ENCODE measurements at regions not wholly inside any gene's neighbourhood (a gene's known extent, or its start where the extent isn't known, plus 50 kb on each side); places are given as distances from the start of the nearest gene placed in this dataset.
"Not testable (repeated sequence)": the region's sequence is repeated elsewhere in the genome, so short reads cannot be mapped to it uniquely, and the experiment has no call there.

DNA sequence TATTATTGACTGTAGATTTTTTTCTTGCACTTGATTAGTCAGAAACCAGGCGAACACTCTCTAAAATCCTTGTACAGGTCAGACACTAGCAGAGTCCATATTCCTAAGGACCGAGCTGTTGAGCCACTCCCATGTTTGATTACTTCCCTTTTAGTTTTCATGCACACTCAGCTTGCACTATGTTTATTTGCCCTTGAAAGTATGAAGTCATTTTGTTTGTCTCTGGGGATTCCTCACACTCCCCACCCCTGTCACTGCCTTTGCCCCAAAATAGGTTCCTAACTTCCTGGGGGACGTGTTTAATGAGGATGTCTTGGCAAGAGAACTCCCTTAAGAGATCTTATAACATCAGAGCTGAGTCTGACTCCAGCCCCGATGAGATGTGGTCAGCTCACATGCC is 182.1 kb downstream of the EVX1 start:
- POLR2A ChIA-PET = no interaction called here
- no peaks in the 10 kb centered on the region for H3K9me3 Mint-ChIP-seq
- no peak for ATAC-seq
- no peaks in the 10 kb centered on the region for H3K36me3 Mint-ChIP-seq
- DNase-seq = no peak
- H3K27me3 Mint-ChIP-seq = peaks cover 1 to 16% (median 15%) of the 10 kb centered on the region in 5 donors
- H3K4me1 Mint-ChIP-seq = no peaks in the 10 kb centered on the region
- H3K4me3 Mint-ChIP-seq = no peak overlapping the region
- H3K27ac Mint-ChIP-seq = no peak overlapping the region

DNA sequence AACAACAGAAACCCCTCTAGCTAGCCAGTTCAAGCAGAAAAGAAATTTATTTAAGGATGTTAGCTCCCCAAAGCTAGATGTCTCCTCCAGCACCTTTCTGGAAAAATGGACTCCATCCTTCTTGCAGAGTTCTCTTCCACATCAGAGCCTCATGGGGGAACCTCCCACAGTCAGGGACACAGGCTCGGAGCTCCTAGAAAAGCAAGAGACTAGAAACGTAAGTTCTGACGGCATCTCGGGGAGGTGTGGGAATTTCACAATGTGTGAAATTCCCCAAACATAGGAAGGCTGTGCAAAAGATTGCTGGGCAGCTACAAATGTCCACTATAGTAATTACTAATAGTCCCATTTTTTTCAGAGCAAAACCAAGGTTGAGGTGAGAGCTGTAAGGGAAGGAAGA is 184.8 kb downstream of the EVX1 start:
- Mint-ChIP-seq H3K27me3 (peaks cover 7 to 30% (median 19%) of the 10 kb centered on the region in 5 donors), H3K9me3 (no peaks in the 10 kb centered on the region), H3K27ac (no peak overlapping the region), H3K4me3 (no peak overlapping the region), H3K4me1 (no peaks in the 10 kb centered on the region), H3K36me3 (no peaks in the 10 kb centered on the region)
- POLR2A ChIA-PET = no interaction called here
- DNase-seq = no peak
- no peak for ATAC-seq

DNA sequence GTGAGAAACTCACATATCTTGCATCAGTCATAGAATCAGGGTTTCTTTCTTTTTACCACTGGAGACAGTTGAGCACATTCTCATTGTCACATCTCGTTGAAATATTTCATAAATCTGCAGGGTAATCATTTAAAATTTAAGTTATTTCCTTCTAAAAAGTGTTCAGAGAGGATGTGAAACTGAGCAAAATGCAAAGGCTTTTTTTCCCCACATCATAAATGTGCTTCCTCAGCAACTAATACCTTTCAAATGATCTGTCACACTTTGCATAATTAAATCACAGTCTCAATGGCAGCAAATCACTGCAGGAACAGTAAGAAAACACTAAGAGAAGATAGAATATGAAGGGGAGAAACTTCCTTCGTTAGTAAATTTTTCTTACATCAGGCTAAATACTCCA is 187.5 kb downstream of the EVX1 start:
- POLR2A ChIA-PET = no interaction called here
- DNase-seq = no peak
- Mint-ChIP-seq H3K4me1 (no peaks in the 10 kb centered on the region), H3K27me3 (peaks cover 6 to 29% (median 14%) of the 10 kb centered on the region in 5 donors), H3K9me3 (no peaks in the 10 kb centered on the region), H3K4me3 (no peak overlapping the region), H3K36me3 (no peaks in the 10 kb centered on the region), H3K27ac (no peak overlapping the region)
- ATAC-seq = no peak

DNA sequence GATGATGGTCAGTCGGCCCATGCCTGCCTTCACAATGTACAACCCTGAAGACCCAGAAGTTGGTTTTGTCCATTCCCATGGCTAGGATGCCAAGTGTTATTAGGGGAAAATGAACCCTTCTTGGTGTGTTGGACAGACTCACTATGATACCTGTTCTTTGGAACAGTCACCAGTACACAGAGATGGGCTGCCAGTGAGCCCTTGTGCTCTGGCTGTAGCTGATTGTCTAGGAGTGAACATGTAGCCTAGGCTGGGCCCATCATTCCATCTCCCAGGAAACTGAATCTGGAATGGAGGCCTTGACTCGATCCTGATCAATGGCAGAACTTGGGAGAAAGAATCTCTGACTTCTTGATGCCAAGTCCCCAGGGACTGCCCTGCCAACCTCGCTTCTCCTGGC is 188.9 kb downstream of the EVX1 start:
- ATAC-seq (no peak), DNase-seq (no peak)
- H3K4me1 Mint-ChIP-seq = no peaks in the 10 kb centered on the region
- peaks cover 11 to 19% (median 11%) of the 10 kb centered on the region in 5 donors for H3K27me3 Mint-ChIP-seq
- H3K9me3 Mint-ChIP-seq = no peaks in the 10 kb centered on the region
- H3K27ac Mint-ChIP-seq = no peak overlapping the region
- H3K4me3 Mint-ChIP-seq = no peak overlapping the region
- POLR2A ChIA-PET = no interaction called here
- H3K36me3 Mint-ChIP-seq = no peaks in the 10 kb centered on the region

DNA sequence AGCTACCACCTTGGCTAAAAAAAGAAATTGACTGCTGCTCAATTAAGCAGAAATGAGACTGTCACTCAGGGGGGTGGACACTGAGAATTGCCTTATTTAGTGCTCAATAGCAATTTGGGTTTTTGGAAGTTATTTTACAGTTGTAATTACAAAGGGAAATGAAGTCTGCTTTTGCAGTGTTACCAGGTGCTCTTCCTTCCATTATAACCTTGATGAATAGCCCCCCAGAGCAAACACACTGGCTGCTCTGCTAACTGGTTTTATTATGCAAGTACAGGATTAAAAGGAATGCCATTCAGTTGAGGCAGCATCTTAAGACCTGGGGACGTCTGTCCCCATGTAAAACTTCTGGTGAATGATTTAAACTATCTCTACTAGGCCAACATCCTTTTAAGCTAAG is 191.0 kb downstream of the EVX1 start:
- no peak for DNase-seq
- ATAC-seq = no peak
- POLR2A ChIA-PET = no interaction called here
- no peaks in the 10 kb centered on the region for H3K4me1 Mint-ChIP-seq
- H3K4me3 Mint-ChIP-seq = no peak overlapping the region
- no peak overlapping the region for H3K27ac Mint-ChIP-seq
- peaks cover 11 to 19% (median 15%) of the 10 kb centered on the region in 5 donors for H3K27me3 Mint-ChIP-seq
- no peaks in the 10 kb centered on the region for H3K9me3 Mint-ChIP-seq
- H3K36me3 Mint-ChIP-seq = no peaks in the 10 kb centered on the region

DNA sequence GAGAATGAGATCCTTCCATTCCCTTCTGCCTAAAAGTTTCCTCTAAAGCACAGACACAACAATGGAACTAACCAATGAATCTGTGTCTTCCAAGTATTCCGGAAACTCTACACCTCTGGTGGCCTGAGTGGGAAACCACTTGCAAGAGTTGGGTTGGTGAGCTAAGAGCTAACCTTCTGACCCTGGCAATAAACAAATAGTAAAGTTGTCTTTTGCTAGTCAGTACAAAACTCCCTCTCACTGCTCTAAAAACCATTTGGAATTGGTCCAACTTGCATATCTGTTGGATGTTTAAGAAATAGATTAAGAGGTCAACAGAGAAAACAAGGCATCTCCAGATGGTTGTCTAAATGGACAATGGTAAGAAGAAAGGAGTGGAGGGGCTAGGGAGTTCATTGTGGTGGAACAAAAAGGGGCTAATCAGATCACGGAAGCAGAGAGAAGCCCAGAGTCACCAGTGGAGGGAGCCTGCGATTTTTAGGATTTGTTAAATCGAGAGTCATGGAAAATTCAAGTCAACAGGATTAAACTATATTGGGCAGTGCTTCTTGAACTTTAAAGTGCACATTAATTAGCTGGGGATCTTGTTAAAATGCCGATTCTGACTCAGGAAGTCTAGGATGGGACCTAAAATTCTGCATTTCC is 192.3 kb downstream of the EVX1 start:
- H3K36me3 Mint-ChIP-seq = no peaks in the 10 kb centered on the region
- H3K27ac Mint-ChIP-seq = no peak overlapping the region
- H3K4me1 Mint-ChIP-seq = no peaks in the 10 kb centered on the region
- DNase-seq (no peak), ATAC-seq (no peak)
- H3K27me3 Mint-ChIP-seq = peaks cover 11 to 29% (median 15%) of the 10 kb centered on the region in 5 donors
- H3K9me3 Mint-ChIP-seq = no peaks in the 10 kb centered on the region
- H3K4me3 Mint-ChIP-seq = no peak overlapping the region
- POLR2A ChIA-PET = no interaction called here

DNA sequence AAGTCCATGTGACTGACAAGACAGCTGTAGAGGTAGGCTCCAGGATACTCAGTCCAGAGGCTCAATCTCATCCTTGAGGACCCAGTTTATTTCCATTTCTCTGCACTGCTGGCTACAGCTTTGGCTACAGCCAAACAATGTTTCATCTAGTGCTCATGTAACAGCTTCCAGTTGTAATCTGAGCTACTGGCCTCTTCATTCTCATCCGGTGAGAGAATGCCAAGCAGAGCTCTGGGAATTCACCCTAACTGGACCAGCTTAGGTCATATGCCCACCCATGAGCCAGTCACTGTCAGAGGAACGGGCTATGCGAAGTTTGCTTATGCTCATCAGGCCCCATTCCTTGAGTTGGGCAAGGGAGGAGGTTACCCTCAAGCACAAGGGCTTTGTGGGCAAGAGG is 192.9 kb downstream of the EVX1 start:
- POLR2A ChIA-PET = no interaction called here

DNA sequence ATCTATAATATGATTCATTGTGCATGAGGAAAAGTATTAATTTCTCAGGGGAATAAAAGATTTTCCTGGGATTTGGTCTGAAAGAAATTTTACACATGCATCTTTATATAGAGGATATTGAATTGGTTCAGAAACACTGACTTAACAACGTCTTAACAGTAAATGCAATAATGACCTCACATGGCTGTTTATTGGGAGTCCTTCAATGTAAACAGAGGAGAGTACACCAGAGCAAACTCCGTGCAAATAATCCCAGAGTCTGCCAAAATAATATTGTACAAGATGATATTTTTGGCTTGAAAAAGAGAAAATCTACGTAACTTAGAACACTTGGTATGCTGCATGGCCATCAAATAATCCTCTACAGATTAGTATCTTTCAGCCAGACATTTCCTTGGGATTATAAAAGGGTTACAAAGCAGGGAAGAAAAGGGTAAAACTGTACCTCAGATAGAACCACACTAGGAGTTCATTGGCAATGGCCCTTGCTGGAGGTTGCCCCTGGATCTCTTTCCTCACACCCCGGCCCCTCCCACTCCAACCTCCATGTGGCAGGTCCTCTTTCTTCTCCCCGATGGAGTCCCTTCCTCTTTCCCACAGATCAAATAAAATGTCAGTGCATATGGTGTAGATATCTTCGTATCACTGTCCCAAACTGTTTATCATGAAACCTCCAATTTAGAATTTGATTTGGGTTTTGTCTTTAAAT is 196.4 kb downstream of the EVX1 start:
- Mint-ChIP-seq H3K4me3 (no peak overlapping the region), H3K27ac (peak overlapping the region in 1 of 10 donors; percentile 31), H3K27me3 (peaks cover 11 to 33% (median 19%) of the 10 kb centered on the region in 5 donors), H3K36me3 (no peaks in the 10 kb centered on the region), H3K9me3 (no peaks in the 10 kb centered on the region), H3K4me1 (no peaks in the 10 kb centered on the region)
- ATAC-seq = no peak
- no peak for DNase-seq
- POLR2A ChIA-PET = no interaction called here

More for the DNA sequence above, 192.9 kb downstream of the EVX1 start:
- H3K36me3 Mint-ChIP-seq = no peaks in the 10 kb centered on the region
- H3K4me3 Mint-ChIP-seq = no peak overlapping the region
- no peak for ATAC-seq
- no peaks in the 10 kb centered on the region for H3K4me1 Mint-ChIP-seq
- DNase-seq = no peak
- no peaks in the 10 kb centered on the region for H3K9me3 Mint-ChIP-seq
- no peak overlapping the region for H3K27ac Mint-ChIP-seq
- H3K27me3 Mint-ChIP-seq = peaks cover 11 to 29% (median 15%) of the 10 kb centered on the region in 5 donors

DNA sequence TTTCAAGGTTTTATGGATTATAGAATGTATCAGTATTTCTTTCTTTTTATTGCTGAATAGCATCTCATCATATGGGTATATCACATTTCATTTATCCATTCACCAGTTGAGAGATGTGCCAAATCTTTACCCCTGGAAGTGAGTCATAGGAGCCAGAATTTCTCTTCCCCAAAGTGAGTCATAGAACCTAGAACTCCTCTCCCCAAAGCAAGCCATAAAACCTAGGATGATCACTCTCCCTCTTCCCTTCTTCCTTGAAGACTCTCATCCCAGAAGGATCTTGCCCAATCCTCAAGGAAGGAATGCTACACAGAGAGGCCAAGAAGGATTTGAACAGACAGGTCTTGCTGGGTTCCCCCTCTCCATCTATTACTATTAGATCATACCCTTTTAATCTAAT is 199.9 kb downstream of the EVX1 start:
- ATAC-seq = no peak
- POLR2A ChIA-PET = no interaction called here

DNA sequence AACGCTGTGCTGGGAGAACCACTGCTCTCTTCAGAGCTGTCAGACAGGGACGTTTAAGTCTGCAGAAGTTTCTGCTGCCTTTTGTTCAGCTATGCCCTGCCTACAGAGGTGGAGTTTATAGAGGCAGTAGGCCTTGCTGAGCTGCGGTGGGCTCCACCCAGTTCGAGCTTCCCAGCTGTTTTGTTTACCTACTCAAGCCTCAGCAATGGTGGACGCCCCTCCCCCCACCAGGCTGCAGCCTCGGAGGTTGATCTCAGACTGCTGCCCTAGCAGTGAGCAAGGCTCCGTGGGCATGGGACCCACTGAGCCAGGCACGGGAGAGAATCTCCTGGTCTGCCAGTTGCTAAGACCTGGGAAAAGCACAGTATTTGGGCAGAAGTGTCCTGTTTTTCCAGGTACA is 206.4 kb downstream of the EVX1 start:
- Mint-ChIP-seq H3K27me3 (peaks cover 21 to 37% (median 24%) of the 10 kb centered on the region in 5 donors), H3K9me3 (peaks cover 0 to 14% (median 0%) of the 10 kb centered on the region in 9 donors)
- ATAC-seq, H3K4me1 Mint-ChIP-seq, DNase-seq, H3K4me3 Mint-ChIP-seq, H3K27ac Mint-ChIP-seq, POLR2A ChIA-PET, H3K36me3 Mint-ChIP-seq: not testable (repeated sequence)

More for the DNA sequence above, 199.9 kb downstream of the EVX1 start:
- no peaks in the 10 kb centered on the region for H3K36me3 Mint-ChIP-seq
- H3K27me3 Mint-ChIP-seq = peaks cover 6 to 33% (median 18%) of the 10 kb centered on the region in 5 donors
- peak overlapping the region in 1 of 10 donors; percentile 6 for H3K27ac Mint-ChIP-seq
- H3K9me3 Mint-ChIP-seq = peaks cover 0 to 7% (median 0%) of the 10 kb centered on the region in 9 donors
- H3K4me3 Mint-ChIP-seq = no peak overlapping the region
- no peak for DNase-seq
- H3K4me1 Mint-ChIP-seq = no peaks in the 10 kb centered on the region

DNA sequence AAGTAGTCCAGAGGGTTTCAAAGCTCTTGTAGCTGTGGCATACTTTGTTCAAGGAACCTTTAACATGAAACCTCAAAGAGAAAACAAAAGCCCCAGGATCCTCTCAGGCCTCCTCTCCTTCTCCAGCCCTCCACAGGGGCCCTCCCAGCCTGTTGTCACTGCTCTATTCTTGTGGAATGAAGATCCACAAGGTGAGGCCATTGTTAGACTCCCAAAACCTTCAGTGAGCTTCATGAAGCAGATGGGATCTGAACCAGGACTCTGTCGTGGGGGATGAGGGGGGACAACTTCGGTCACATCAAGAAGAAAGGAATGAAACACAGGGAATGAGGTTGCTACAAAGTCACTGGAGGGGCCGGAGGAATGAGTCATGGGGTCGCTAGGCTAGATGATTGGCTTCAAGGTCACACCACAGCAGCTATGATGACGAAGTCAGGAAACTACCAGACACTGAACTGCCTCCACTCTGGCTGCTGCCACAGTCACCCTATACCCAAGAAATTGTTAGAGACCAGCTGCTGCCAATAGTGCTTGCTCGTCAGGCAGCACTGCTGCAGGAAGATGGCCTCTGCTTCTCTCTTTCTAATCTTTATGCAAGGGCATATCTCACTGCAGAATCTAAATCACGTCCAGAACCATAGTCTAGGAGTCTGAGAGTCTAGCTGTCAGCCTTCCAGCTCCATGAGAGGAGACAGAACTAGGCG is 208.8 kb downstream of the HIBADH start:
- peaks cover 15 to 34% (median 27%) of the 10 kb centered on the region in 5 donors for H3K27me3 Mint-ChIP-seq
- no peaks in the 10 kb centered on the region for H3K4me1 Mint-ChIP-seq
- POLR2A ChIA-PET = no interaction called here
- no peak for ATAC-seq
- H3K9me3 Mint-ChIP-seq = peaks cover 0 to 2% (median 0%) of the 10 kb centered on the region in 9 donors
- no peak overlapping the region for H3K4me3 Mint-ChIP-seq
- H3K36me3 Mint-ChIP-seq = peaks cover 0 to 2% (median 0%) of the 10 kb centered on the region in 3 donors
- no peak overlapping the region for H3K27ac Mint-ChIP-seq
- no peak for DNase-seq

DNA sequence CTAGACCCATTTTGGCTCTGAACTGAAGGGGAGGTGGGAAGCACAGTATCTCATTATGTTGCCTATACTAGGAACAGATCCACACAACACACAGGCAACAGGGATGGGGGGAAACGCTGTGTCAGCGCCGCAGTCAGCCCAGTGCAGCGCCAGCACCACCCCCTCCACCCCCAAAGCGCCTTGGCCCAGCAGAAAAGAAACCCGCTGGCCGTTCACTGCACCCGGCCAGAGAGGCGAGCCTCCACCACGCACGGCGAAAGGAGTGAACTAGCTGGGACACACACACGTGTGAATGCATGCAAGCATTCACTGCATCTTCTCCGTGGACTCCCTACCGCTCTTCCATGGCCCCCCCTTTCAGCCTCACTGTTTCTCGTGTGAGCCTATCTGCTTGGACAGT is 205.6 kb downstream of the HIBADH start:
- DNase-seq, H3K36me3 Mint-ChIP-seq, H3K4me3 Mint-ChIP-seq, ATAC-seq, POLR2A ChIA-PET, H3K4me1 Mint-ChIP-seq, H3K27ac Mint-ChIP-seq, H3K9me3 Mint-ChIP-seq: not testable (repeated sequence)
- peaks cover 9 to 29% (median 28%) of the 10 kb centered on the region in 5 donors for H3K27me3 Mint-ChIP-seq

All from naive thymus-derived CD8-positive, alpha-beta T cell (primary cell).